ENCODE measurements at regions not wholly inside any gene's neighbourhood (a gene's known extent, or its start where the extent isn't known, plus 50 kb on each side); places are given as distances from the start of the nearest gene placed in this dataset.
A peak's percentile ranks its signal among the peaks of the same experiment; 100 is the strongest.

- H3K4me1 ChIP-seq (ENCODE audit: control insufficient read depth, insufficient read depth, low read length), result peaks cover 20% of the 10 kb centered on the region
- H3K27me3 ChIP-seq (ENCODE audit: control insufficient read depth, insufficient read depth, low read length), result no peaks in the 10 kb centered on the region
- H3K27ac ChIP-seq (ENCODE audit: low read length), result no peak overlapping the region
- no peaks in the 10 kb centered on the region for H3K36me3 ChIP-seq (ENCODE audit: control insufficient read depth, insufficient read depth, low read length)
- WGBS (ENCODE audit: insufficient coverage, low lambda C conversion rate), result 100% methylated on average over 1 of the region's 4 CpGs
- DNase-seq, result no peak
- H3K9me3 ChIP-seq (ENCODE audit: control insufficient read depth, low read depth, low read length), result no peaks in the 10 kb centered on the region
- no peak overlapping the region for H3K4me3 ChIP-seq (ENCODE audit: low read length)
Observed at GRCh38 chr4:123474817-123475216, 78.2 kb downstream of the SPRY1 start.

- no peaks in the 10 kb centered on the region for H3K9me3 ChIP-seq (ENCODE audit: control insufficient read depth, low read depth, low read length)
Observed at GRCh38 chr4:123476089-123476488, 79.5 kb downstream of the SPRY1 start.

GRCh38 chr4:123477711-123478209 lies 81.2 kb downstream of the SPRY1 start:
- no peaks in the 10 kb centered on the region for H3K27me3 ChIP-seq (ENCODE audit: control insufficient read depth, insufficient read depth, low read length)
- no CpG with 5 or more reads among the region's 8 CpGs for WGBS (ENCODE audit: insufficient coverage, low lambda C conversion rate)
- H3K4me3 ChIP-seq (ENCODE audit: low read length), result no peak overlapping the region
- H3K27ac ChIP-seq (ENCODE audit: low read length), result peak overlapping the region; percentile 97
- peak in 1 of 2 donors; percentile 33 for DNase-seq
- no peaks in the 10 kb centered on the region for H3K36me3 ChIP-seq (ENCODE audit: control insufficient read depth, insufficient read depth, low read length)
- no peaks in the 10 kb centered on the region for H3K9me3 ChIP-seq (ENCODE audit: control insufficient read depth, low read depth, low read length)
- H3K4me1 ChIP-seq (ENCODE audit: control insufficient read depth, insufficient read depth, low read length), result peaks cover 29% of the 10 kb centered on the region

More at GRCh38 chr4:123476089-123476488, 79.5 kb downstream of the SPRY1 start:
- Histone ChIP-seq H3K4me3 (ENCODE audit: low read length) (no peak overlapping the region), H3K27ac (ENCODE audit: low read length) (no peak overlapping the region), H3K36me3 (ENCODE audit: control insufficient read depth, insufficient read depth, low read length) (no peaks in the 10 kb centered on the region), H3K4me1 (ENCODE audit: control insufficient read depth, insufficient read depth, low read length) (peaks cover 29% of the 10 kb centered on the region), H3K27me3 (ENCODE audit: control insufficient read depth, insufficient read depth, low read length) (no peaks in the 10 kb centered on the region)
- WGBS (ENCODE audit: insufficient coverage, low lambda C conversion rate), result no CpG with 5 or more reads among the region's 1 CpG
- DNase-seq, result no peak

- WGBS (ENCODE audit: insufficient coverage, low lambda C conversion rate), result 0% methylated on average over 1 of the region's 6 CpGs
- peak overlapping the region; percentile 97 for H3K27ac ChIP-seq (ENCODE audit: low read length)
Observed at GRCh38 chr4:123478859-123479345, 82.3 kb downstream of the SPRY1 start.

GRCh38 chr4:123479944-123480343 lies 83.3 kb downstream of the SPRY1 start:
- Histone ChIP-seq H3K27ac (ENCODE audit: low read length) (peak overlapping the region; percentile 97), H3K9me3 (ENCODE audit: control insufficient read depth, low read depth, low read length) (no peaks in the 10 kb centered on the region), H3K4me3 (ENCODE audit: low read length) (no peak overlapping the region), H3K27me3 (ENCODE audit: control insufficient read depth, insufficient read depth, low read length) (no peaks in the 10 kb centered on the region), H3K36me3 (ENCODE audit: control insufficient read depth, insufficient read depth, low read length) (no peaks in the 10 kb centered on the region), H3K4me1 (ENCODE audit: control insufficient read depth, insufficient read depth, low read length) (peaks cover 29% of the 10 kb centered on the region)
- peak; percentile 88 to 94 for DNase-seq
- no CpG with 5 or more reads among the region's 2 CpGs for WGBS (ENCODE audit: insufficient coverage, low lambda C conversion rate)

More at GRCh38 chr4:123478859-123479345, 82.3 kb downstream of the SPRY1 start:
- Histone ChIP-seq H3K4me1 (ENCODE audit: control insufficient read depth, insufficient read depth, low read length) (peaks cover 29% of the 10 kb centered on the region), H3K36me3 (ENCODE audit: control insufficient read depth, insufficient read depth, low read length) (no peaks in the 10 kb centered on the region), H3K27me3 (ENCODE audit: control insufficient read depth, insufficient read depth, low read length) (no peaks in the 10 kb centered on the region), H3K9me3 (ENCODE audit: control insufficient read depth, low read depth, low read length) (no peaks in the 10 kb centered on the region), H3K4me3 (ENCODE audit: low read length) (no peak overlapping the region)
- peak; percentile 88 to 94 for DNase-seq

- peak overlapping the region; percentile 97 for H3K27ac ChIP-seq (ENCODE audit: low read length)
Observed at GRCh38 chr4:123480706-123481418, 84.3 kb downstream of the SPRY1 start.

GRCh38 chr4:123481717-123482116 lies 85.1 kb downstream of the SPRY1 start:
- Histone ChIP-seq H3K9me3 (ENCODE audit: control insufficient read depth, low read depth, low read length) (no peaks in the 10 kb centered on the region), H3K27ac (ENCODE audit: low read length) (no peak overlapping the region), H3K27me3 (ENCODE audit: control insufficient read depth, insufficient read depth, low read length) (no peaks in the 10 kb centered on the region), H3K4me3 (ENCODE audit: low read length) (no peak overlapping the region), H3K4me1 (ENCODE audit: control insufficient read depth, insufficient read depth, low read length) (peaks cover 29% of the 10 kb centered on the region), H3K36me3 (ENCODE audit: control insufficient read depth, insufficient read depth, low read length) (no peaks in the 10 kb centered on the region)
- no peak for DNase-seq
- 100% methylated on average over 1 of the region's 3 CpGs for WGBS (ENCODE audit: insufficient coverage, low lambda C conversion rate)

More at GRCh38 chr4:123480706-123481418, 84.3 kb downstream of the SPRY1 start:
- DNase-seq, result no peak
- Histone ChIP-seq H3K36me3 (ENCODE audit: control insufficient read depth, insufficient read depth, low read length) (no peaks in the 10 kb centered on the region), H3K4me3 (ENCODE audit: low read length) (no peak overlapping the region), H3K9me3 (ENCODE audit: control insufficient read depth, low read depth, low read length) (no peaks in the 10 kb centered on the region), H3K27me3 (ENCODE audit: control insufficient read depth, insufficient read depth, low read length) (no peaks in the 10 kb centered on the region), H3K4me1 (ENCODE audit: control insufficient read depth, insufficient read depth, low read length) (peaks cover 29% of the 10 kb centered on the region)
- WGBS (ENCODE audit: insufficient coverage, low lambda C conversion rate), result 93% methylated on average over 2 of the region's 7 CpGs

- Histone ChIP-seq H3K36me3 (ENCODE audit: control insufficient read depth, insufficient read depth, low read length) (no peaks in the 10 kb centered on the region), H3K4me1 (ENCODE audit: control insufficient read depth, insufficient read depth, low read length) (peaks cover 16% of the 10 kb centered on the region), H3K4me3 (ENCODE audit: low read length) (no peak overlapping the region), H3K27ac (ENCODE audit: low read length) (no peak overlapping the region), H3K9me3 (ENCODE audit: control insufficient read depth, low read depth, low read length) (no peaks in the 10 kb centered on the region), H3K27me3 (ENCODE audit: control insufficient read depth, insufficient read depth, low read length) (no peaks in the 10 kb centered on the region)
- DNase-seq, result peak in 1 of 2 donors; percentile 50
- no CpG with 5 or more reads among the region's 4 CpGs for WGBS (ENCODE audit: insufficient coverage, low lambda C conversion rate)
Observed at GRCh38 chr4:123484291-123484926, 87.8 kb downstream of the SPRY1 start.

GRCh38 chr4:123485601-123486000 lies 89.0 kb downstream of the SPRY1 start:
- no peaks in the 10 kb centered on the region for H3K36me3 ChIP-seq (ENCODE audit: control insufficient read depth, insufficient read depth, low read length)
- no peak overlapping the region for H3K27ac ChIP-seq (ENCODE audit: low read length)
- H3K9me3 ChIP-seq (ENCODE audit: control insufficient read depth, low read depth, low read length), result no peaks in the 10 kb centered on the region
- H3K4me3 ChIP-seq (ENCODE audit: low read length), result no peak overlapping the region
- peaks cover 9% of the 10 kb centered on the region for H3K4me1 ChIP-seq (ENCODE audit: control insufficient read depth, insufficient read depth, low read length)
- H3K27me3 ChIP-seq (ENCODE audit: control insufficient read depth, insufficient read depth, low read length), result no peaks in the 10 kb centered on the region
- no CpG with 5 or more reads among the region's 1 CpG for WGBS (ENCODE audit: insufficient coverage, low lambda C conversion rate)
- DNase-seq, result no peak

GRCh38 chr4:123488916-123489315 lies 92.3 kb downstream of the SPRY1 start:
- peak overlapping the region; percentile 66 for H3K27ac ChIP-seq (ENCODE audit: low read length)
- H3K9me3 ChIP-seq (ENCODE audit: control insufficient read depth, low read depth, low read length), result no peaks in the 10 kb centered on the region
- peak; percentile 59 to 79 for DNase-seq
- H3K27me3 ChIP-seq (ENCODE audit: control insufficient read depth, insufficient read depth, low read length), result no peaks in the 10 kb centered on the region
- peaks cover 5% of the 10 kb centered on the region for H3K4me1 ChIP-seq (ENCODE audit: control insufficient read depth, insufficient read depth, low read length)
- no peaks in the 10 kb centered on the region for H3K36me3 ChIP-seq (ENCODE audit: control insufficient read depth, insufficient read depth, low read length)
- H3K4me3 ChIP-seq (ENCODE audit: low read length), result no peak overlapping the region
- WGBS (ENCODE audit: insufficient coverage, low lambda C conversion rate), result no CpG with 5 or more reads among the region's 5 CpGs

All from large intestine (tissue), 3 donors.